ENCODE measurements at regions not wholly inside any gene's neighbourhood (a gene's known extent, or its start where the extent isn't known, plus 50 kb on each side); places are given as distances from the start of the nearest gene placed in this dataset.

GRCh38 chr20:4335722-4336121, 86.6 kb upstream of the ADRA1D start:
- H3K4me3 ChIP-seq (ENCODE audit: low read depth, low read length), result no peak overlapping the region
- no peak for DNase-seq (ENCODE audit: low read depth)
- H3K36me3 ChIP-seq (ENCODE audit: control insufficient read depth, insufficient read depth, low read length), result no peaks in the 10 kb centered on the region
- FAIRE-seq, result no peak
- TF ChIP-seq CTCF (IDR thresholded peaks at IDR 0.05; ENCODE audit: insufficient read depth, low read length, severe bottlenecking), result no peak
- no peaks in the 10 kb centered on the region for H3K27me3 ChIP-seq (ENCODE audit: control insufficient read depth, insufficient read depth, low read length)

DNA sequence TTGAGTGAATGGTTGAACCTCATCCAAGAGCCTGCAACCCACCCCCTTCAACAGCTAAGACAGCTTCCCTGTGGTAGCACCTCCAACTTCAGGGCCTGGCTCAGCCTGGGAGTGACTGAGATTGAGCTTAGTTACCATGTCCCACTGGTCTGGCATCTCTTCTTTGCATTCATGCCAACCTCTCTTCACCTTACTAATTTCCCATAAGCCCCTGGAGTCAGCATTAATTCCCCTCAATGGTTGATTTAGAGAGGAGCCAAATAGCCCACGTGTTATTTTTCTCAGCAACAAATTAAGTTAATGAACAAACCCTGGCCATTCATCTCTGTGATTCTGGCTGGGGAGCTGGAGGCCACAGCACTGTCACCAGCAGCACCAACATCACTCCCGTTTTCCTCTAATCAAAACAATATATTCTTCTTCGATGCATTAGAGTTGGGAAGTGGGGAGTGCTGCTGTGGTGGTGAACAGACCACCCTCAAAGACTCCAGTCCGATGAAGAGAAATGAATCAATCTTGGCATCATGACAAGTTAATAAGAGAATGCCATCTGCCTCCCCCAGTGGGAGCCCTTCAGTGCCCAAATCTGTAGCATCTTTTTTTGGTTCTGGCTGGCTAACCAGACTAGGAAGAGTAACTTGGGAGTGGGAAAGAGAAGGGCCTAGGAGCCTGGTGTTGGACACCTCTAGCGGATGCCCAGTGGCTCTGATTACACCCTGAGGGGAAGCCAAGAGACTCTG, 83.2 kb upstream of the ADRA1D start:
- TF ChIP-seq CTCF (IDR thresholded peaks at IDR 0.05; ENCODE audit: insufficient read depth, low read length, severe bottlenecking), result no peak
- no peaks in the 10 kb centered on the region for H3K27me3 ChIP-seq (ENCODE audit: control insufficient read depth, insufficient read depth, low read length)
- FAIRE-seq (peak; percentile 32), DNase-seq (ENCODE audit: low read depth) (no peak)
- no peak overlapping the region for H3K4me3 ChIP-seq (ENCODE audit: low read depth, low read length)
- no peaks in the 10 kb centered on the region for H3K36me3 ChIP-seq (ENCODE audit: control insufficient read depth, insufficient read depth, low read length)

- Histone ChIP-seq H3K4me3 (ENCODE audit: low read depth, low read length) (no peak overlapping the region), H3K27me3 (ENCODE audit: control insufficient read depth, insufficient read depth, low read length) (no peaks in the 10 kb centered on the region), H3K36me3 (ENCODE audit: control insufficient read depth, insufficient read depth, low read length) (no peaks in the 10 kb centered on the region)
- no peak for FAIRE-seq
- DNase-seq (ENCODE audit: low read depth), result no peak
- no peak for TF ChIP-seq CTCF (IDR thresholded peaks at IDR 0.05; ENCODE audit: insufficient read depth, low read length, severe bottlenecking)
Observed at GRCh38 chr20:4330011-4330410, 80.9 kb upstream of the ADRA1D start.

DNA sequence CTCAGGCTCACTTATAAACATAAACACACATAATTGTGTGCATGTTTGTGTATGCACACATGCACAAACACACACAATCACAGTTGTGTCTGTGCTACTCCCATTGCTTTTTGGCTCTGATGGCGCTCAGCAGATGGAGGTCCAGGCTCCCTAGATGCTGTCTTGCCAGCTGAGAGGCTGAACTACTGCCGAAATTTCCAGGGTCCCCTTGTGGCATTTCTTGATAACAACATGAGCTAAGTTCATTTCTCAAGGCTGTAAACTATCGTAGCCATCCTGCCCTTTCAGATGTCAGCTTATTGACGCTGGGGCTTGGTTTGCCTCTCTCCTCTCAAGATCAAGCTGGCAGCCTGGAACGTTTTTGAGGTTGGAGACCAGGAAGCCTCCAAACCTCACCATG, 80.1 kb upstream of the ADRA1D start:
- DNase-seq (ENCODE audit: low read depth), result no peak
- peak; percentile 18 for FAIRE-seq
- Histone ChIP-seq H3K36me3 (ENCODE audit: control insufficient read depth, insufficient read depth, low read length) (no peaks in the 10 kb centered on the region), H3K4me3 (ENCODE audit: low read depth, low read length) (no peak overlapping the region), H3K27me3 (ENCODE audit: control insufficient read depth, insufficient read depth, low read length) (no peaks in the 10 kb centered on the region)
- TF ChIP-seq CTCF (IDR thresholded peaks at IDR 0.05; ENCODE audit: insufficient read depth, low read length, severe bottlenecking), result no peak

- no peak for TF ChIP-seq CTCF (IDR thresholded peaks at IDR 0.05; ENCODE audit: insufficient read depth, low read length, severe bottlenecking)
- H3K4me3 ChIP-seq (ENCODE audit: low read depth, low read length), result no peak overlapping the region
- H3K36me3 ChIP-seq (ENCODE audit: control insufficient read depth, insufficient read depth, low read length), result no peaks in the 10 kb centered on the region
- FAIRE-seq (no peak), DNase-seq (ENCODE audit: low read depth) (no peak)
- no peaks in the 10 kb centered on the region for H3K27me3 ChIP-seq (ENCODE audit: control insufficient read depth, insufficient read depth, low read length)
Observed at GRCh38 chr20:4328541-4328940, 79.5 kb upstream of the ADRA1D start.

- no peak for DNase-seq (ENCODE audit: low read depth)
- Histone ChIP-seq H3K36me3 (ENCODE audit: control insufficient read depth, insufficient read depth, low read length) (no peaks in the 10 kb centered on the region), H3K27me3 (ENCODE audit: control insufficient read depth, insufficient read depth, low read length) (no peaks in the 10 kb centered on the region), H3K4me3 (ENCODE audit: low read depth, low read length) (no peak overlapping the region)
- no peak for TF ChIP-seq CTCF (IDR thresholded peaks at IDR 0.05; ENCODE audit: insufficient read depth, low read length, severe bottlenecking)
- FAIRE-seq, result no peak
Observed at GRCh38 chr20:4327956-4328355, 78.9 kb upstream of the ADRA1D start.

Measured in bronchial epithelial cell (primary cell).